Memory B cell (primary cell): ENCODE measurements at regions not wholly inside any gene's neighbourhood (a gene's known extent, or its start where the extent isn't known, plus 50 kb on each side); places are given as distances from the start of the nearest gene placed in this dataset.
A peak's percentile ranks its signal among the peaks of the same experiment; 100 is the strongest.

Source experiments
- ATAC-seq: fragments of 150-1000 bp; cut with Tn5 transposase; 2 replicates; pipeline ENCODE4 v1.10.0; 2021; ENCODE audit warnings: low read depth, mild to moderate bottlenecking, moderate library complexity
- DNase-seq, 2 donors: peaks; one replicate each; pipeline ENCODE4 v3.0.0; 2022; ENCODE audit warnings: low spot score in 2 of 2
- H3K27ac Mint-ChIP-seq: one replicate; pipeline ENCODE4 v1.8.0; 2022; ENCODE audit warnings: mild to moderate bottlenecking, moderate library complexity, mixed read lengths
- H3K27me3 Mint-ChIP-seq: one replicate; pipeline ENCODE4 v1.8.0; 2022; ENCODE audit warnings: mixed read lengths
- H3K36me3 Mint-ChIP-seq: one replicate; pipeline ENCODE4 v1.8.0; 2022; ENCODE audit warnings: mild to moderate bottlenecking, mixed read lengths
- H3K4me1 Mint-ChIP-seq: one replicate; pipeline ENCODE4 v1.8.0; 2022; ENCODE audit warnings: mixed read lengths
- H3K4me3 Mint-ChIP-seq: one replicate; pipeline ENCODE4 v1.8.0; 2022; ENCODE audit warnings: mild to moderate bottlenecking, moderate library complexity, mixed read lengths
- H3K9me3 Mint-ChIP-seq: one replicate; pipeline ENCODE4 v1.8.0; 2022; ENCODE audit warnings: mixed read lengths

GRCh38 chr3:191518861-191519260 lies 57.9 kb downstream of the PYDC2 start:
- Mint-ChIP-seq H3K4me3 (no peak overlapping the region), H3K27me3 (peaks cover 14% of the 10 kb centered on the region), H3K4me1 (no peaks in the 10 kb centered on the region), H3K9me3 (no peaks in the 10 kb centered on the region), H3K36me3 (no peaks in the 10 kb centered on the region), H3K27ac (no peak overlapping the region)
- no peak for DNase-seq
- ATAC-seq, result no peak

- no peak overlapping the region for H3K4me3 Mint-ChIP-seq
- no peaks in the 10 kb centered on the region for H3K9me3 Mint-ChIP-seq
- DNase-seq (no peak), ATAC-seq (no peak)
- peaks cover 14% of the 10 kb centered on the region for H3K27me3 Mint-ChIP-seq
- H3K4me1 Mint-ChIP-seq, result peaks cover 2% of the 10 kb centered on the region
- H3K36me3 Mint-ChIP-seq, result no peaks in the 10 kb centered on the region
- H3K27ac Mint-ChIP-seq, result no peak overlapping the region
Observed at GRCh38 chr3:191521055-191521454, 60.1 kb downstream of the PYDC2 start.

- Mint-ChIP-seq H3K4me3 (no peak overlapping the region), H3K27ac (no peak overlapping the region), H3K36me3 (no peaks in the 10 kb centered on the region), H3K9me3 (no peaks in the 10 kb centered on the region), H3K27me3 (peaks cover 7% of the 10 kb centered on the region), H3K4me1 (peaks cover 2% of the 10 kb centered on the region)
- ATAC-seq (no peak), DNase-seq (no peak)
Observed at GRCh38 chr3:191523148-191523547, 62.2 kb downstream of the PYDC2 start.

GRCh38 chr3:191528589-191528988 lies 67.6 kb downstream of the PYDC2 start:
- H3K4me1 Mint-ChIP-seq, result peaks cover 2% of the 10 kb centered on the region
- H3K9me3 Mint-ChIP-seq, result no peaks in the 10 kb centered on the region
- no peaks in the 10 kb centered on the region for H3K36me3 Mint-ChIP-seq
- H3K27me3 Mint-ChIP-seq, result no peaks in the 10 kb centered on the region
- H3K27ac Mint-ChIP-seq, result no peak overlapping the region
- DNase-seq (no peak), ATAC-seq (no peak)
- H3K4me3 Mint-ChIP-seq, result no peak overlapping the region

GRCh38 chr3:191529992-191530391 lies 69.0 kb downstream of the PYDC2 start:
- H3K4me3 Mint-ChIP-seq, result no peak overlapping the region
- ATAC-seq, result no peak
- H3K4me1 Mint-ChIP-seq, result peaks cover 2% of the 10 kb centered on the region
- H3K9me3 Mint-ChIP-seq, result no peaks in the 10 kb centered on the region
- no peaks in the 10 kb centered on the region for H3K27me3 Mint-ChIP-seq
- H3K27ac Mint-ChIP-seq, result no peak overlapping the region
- no peak for DNase-seq
- no peaks in the 10 kb centered on the region for H3K36me3 Mint-ChIP-seq

GRCh38 chr3:191531434-191531972 lies 70.5 kb downstream of the PYDC2 start:
- Mint-ChIP-seq H3K27ac (no peak overlapping the region), H3K36me3 (no peaks in the 10 kb centered on the region), H3K9me3 (no peaks in the 10 kb centered on the region), H3K27me3 (no peaks in the 10 kb centered on the region), H3K4me1 (no peaks in the 10 kb centered on the region), H3K4me3 (no peak overlapping the region)
- no peak for DNase-seq
- ATAC-seq, result no peak

GRCh38 chr3:191543018-191543417 lies 82.1 kb downstream of the PYDC2 start:
- peaks cover 3% of the 10 kb centered on the region for H3K36me3 Mint-ChIP-seq
- peaks cover 4% of the 10 kb centered on the region for H3K27me3 Mint-ChIP-seq
- ATAC-seq (no peak), DNase-seq (no peak)
- H3K4me3 Mint-ChIP-seq, result no peak overlapping the region
- no peak overlapping the region for H3K27ac Mint-ChIP-seq
- H3K9me3 Mint-ChIP-seq, result peaks cover 5% of the 10 kb centered on the region
- H3K4me1 Mint-ChIP-seq, result no peaks in the 10 kb centered on the region

- Mint-ChIP-seq H3K9me3 (peaks cover 7% of the 10 kb centered on the region), H3K27ac (no peak overlapping the region), H3K4me1 (no peaks in the 10 kb centered on the region), H3K36me3 (peaks cover 5% of the 10 kb centered on the region), H3K27me3 (peaks cover 4% of the 10 kb centered on the region), H3K4me3 (no peak overlapping the region)
- DNase-seq (no peak), ATAC-seq (no peak)
Observed at GRCh38 chr3:191543897-191544296, 82.9 kb downstream of the PYDC2 start.

GRCh38 chr3:191549357-191549756 lies 88.4 kb downstream of the PYDC2 start:
- ATAC-seq (peak; percentile 35), DNase-seq (no peak)
- H3K4me1 Mint-ChIP-seq, result no peaks in the 10 kb centered on the region
- no peak overlapping the region for H3K4me3 Mint-ChIP-seq
- no peak overlapping the region for H3K27ac Mint-ChIP-seq
- H3K27me3 Mint-ChIP-seq, result peaks cover 1% of the 10 kb centered on the region
- peaks cover 5% of the 10 kb centered on the region for H3K36me3 Mint-ChIP-seq
- peaks cover 2% of the 10 kb centered on the region for H3K9me3 Mint-ChIP-seq

GRCh38 chr3:191555037-191555436 lies 94.1 kb downstream of the PYDC2 start:
- H3K9me3 Mint-ChIP-seq, result no peaks in the 10 kb centered on the region
- H3K4me1 Mint-ChIP-seq, result no peaks in the 10 kb centered on the region
- H3K36me3 Mint-ChIP-seq, result no peaks in the 10 kb centered on the region
- H3K27me3 Mint-ChIP-seq, result no peaks in the 10 kb centered on the region
- H3K27ac Mint-ChIP-seq, result no peak overlapping the region
- no peak for DNase-seq
- H3K4me3 Mint-ChIP-seq, result no peak overlapping the region
- no peak for ATAC-seq

GRCh38 chr3:191557322-191557721 lies 96.4 kb downstream of the PYDC2 start:
- Mint-ChIP-seq H3K4me3 (no peak overlapping the region), H3K27ac (no peak overlapping the region), H3K36me3 (no peaks in the 10 kb centered on the region), H3K9me3 (peaks cover 3% of the 10 kb centered on the region), H3K27me3 (peaks cover 1% of the 10 kb centered on the region), H3K4me1 (no peaks in the 10 kb centered on the region)
- no peak for ATAC-seq
- no peak for DNase-seq

GRCh38 chr3:191563722-191564121 lies 102.8 kb downstream of the PYDC2 start:
- no peak overlapping the region for H3K27ac Mint-ChIP-seq
- ATAC-seq, result no peak
- H3K36me3 Mint-ChIP-seq, result no peaks in the 10 kb centered on the region
- H3K4me1 Mint-ChIP-seq, result no peaks in the 10 kb centered on the region
- H3K9me3 Mint-ChIP-seq, result peaks cover 6% of the 10 kb centered on the region
- H3K4me3 Mint-ChIP-seq, result no peak overlapping the region
- H3K27me3 Mint-ChIP-seq, result peaks cover 12% of the 10 kb centered on the region
- DNase-seq, result no peak

- Mint-ChIP-seq H3K36me3 (no peaks in the 10 kb centered on the region), H3K9me3 (peaks cover 3% of the 10 kb centered on the region), H3K27ac (no peak overlapping the region), H3K4me1 (no peaks in the 10 kb centered on the region), H3K4me3 (no peak overlapping the region), H3K27me3 (peaks cover 11% of the 10 kb centered on the region)
- no peak for DNase-seq
- ATAC-seq, result no peak
Observed at GRCh38 chr3:191566469-191566868, 105.5 kb downstream of the PYDC2 start.

- DNase-seq, result no peak
- Mint-ChIP-seq H3K27me3 (peaks cover 13% of the 10 kb centered on the region), H3K4me3 (no peak overlapping the region), H3K27ac (no peak overlapping the region), H3K4me1 (no peaks in the 10 kb centered on the region), H3K36me3 (no peaks in the 10 kb centered on the region), H3K9me3 (peaks cover 3% of the 10 kb centered on the region)
- no peak for ATAC-seq
Observed at GRCh38 chr3:191568206-191568605, 107.2 kb downstream of the PYDC2 start.

GRCh38 chr3:191592105-191592504 lies 131.1 kb downstream of the PYDC2 start:
- H3K9me3 Mint-ChIP-seq, result no peaks in the 10 kb centered on the region

More at GRCh38 chr3:191592105-191592504, 131.1 kb downstream of the PYDC2 start:
- H3K36me3 Mint-ChIP-seq, result no peaks in the 10 kb centered on the region
- no peak overlapping the region for H3K4me3 Mint-ChIP-seq
- H3K4me1 Mint-ChIP-seq, result no peaks in the 10 kb centered on the region
- no peak overlapping the region for H3K27ac Mint-ChIP-seq
- ATAC-seq, result no peak
- peaks cover 3% of the 10 kb centered on the region for H3K27me3 Mint-ChIP-seq
- no peak for DNase-seq
